Astrocyte (in vitro differentiated cells and primary cell): ENCODE measurements at regions not wholly inside any gene's neighbourhood (a gene's known extent, or its start where the extent isn't known, plus 50 kb on each side); places are given as distances from the start of the nearest gene placed in this dataset.

Experiments
- DNase-seq: peaks from one replicate; pipeline ENCODE4 v3.0.0-alpha.2; 2010; ENCODE audit warnings: low read depth
- FAIRE-seq: peaks from 2 replicates; lab custom pipeline; 2011; peaks lifted over from hg19 to GRCh38; lab: Jason Lieb, UNC
- H2AFZ ChIP-seq: 2 replicates; pipeline ENCODE4 v1.6.0; 2012; ENCODE audit warnings: low read depth, low read length, inconsistent platforms
- H3K27ac ChIP-seq: 2 replicates; pipeline ENCODE4 v1.5.1; 2011; ENCODE audit warnings: low read depth, low read length, inconsistent platforms
- H3K27me3 ChIP-seq: 2 replicates; pipeline ENCODE4 v1.6.0; 2011; ENCODE audit warnings: low read length, inconsistent platforms; ENCODE audit not compliant: insufficient read depth
- H3K36me3 ChIP-seq: 2 replicates; pipeline ENCODE4 v1.5.1; 2011; ENCODE audit warnings: low read length, inconsistent platforms; ENCODE audit not compliant: insufficient read depth
- H3K4me1 ChIP-seq: 2 replicates; pipeline ENCODE4 v1.5.1; 2011; ENCODE audit warnings: low read length, inconsistent platforms; ENCODE audit not compliant: insufficient read depth
- H3K4me2 ChIP-seq: 2 replicates; pipeline ENCODE4 v1.6.0; 2012; ENCODE audit warnings: low read length, inconsistent platforms
- H3K4me3 ChIP-seq: 2 replicates; pipeline ENCODE4 v1.5.1; 2011; ENCODE audit warnings: low read depth, mild to moderate bottlenecking, low read length, inconsistent platforms; ENCODE audit not compliant: insufficient read depth
- H3K79me2 ChIP-seq: 2 replicates; pipeline ENCODE4 v1.6.0; 2012; ENCODE audit warnings: mild to moderate bottlenecking, low read length, inconsistent platforms; ENCODE audit not compliant: insufficient read depth
- H3K9ac ChIP-seq: 2 replicates; pipeline ENCODE4 v1.6.0; 2012; ENCODE audit warnings: mild to moderate bottlenecking, low read length, inconsistent platforms
- H3K9me3 ChIP-seq: 2 replicates; pipeline ENCODE4 v1.5.1; 2012; ENCODE audit warnings: low read depth, mild to moderate bottlenecking, low read length, inconsistent platforms; ENCODE audit not compliant: insufficient read depth
- H4K20me1 ChIP-seq: 2 replicates; pipeline ENCODE4 v1.6.0; 2012; ENCODE audit warnings: low read length, inconsistent platforms; ENCODE audit not compliant: insufficient read depth
- H3K27ac Mint-ChIP-seq: one replicate; pipeline ENCODE4 v1.8.0; 2021; ENCODE audit warnings: mild to moderate bottlenecking, mixed read lengths; ENCODE audit not compliant: unreplicated experiment
- H3K27me3 Mint-ChIP-seq: one replicate; pipeline ENCODE4 v1.8.0; 2021; ENCODE audit warnings: low read depth, mixed read lengths; ENCODE audit not compliant: unreplicated experiment
- H3K36me3 Mint-ChIP-seq: one replicate; pipeline ENCODE4 v1.8.0; 2021; ENCODE audit warnings: low read depth, mixed read lengths; ENCODE audit not compliant: unreplicated experiment
- H3K4me1 Mint-ChIP-seq: one replicate; pipeline ENCODE4 v1.8.0; 2021; ENCODE audit warnings: low read depth, mixed read lengths; ENCODE audit not compliant: unreplicated experiment
- H3K4me3 Mint-ChIP-seq: one replicate; pipeline ENCODE4 v1.8.0; 2021; ENCODE audit warnings: mild to moderate bottlenecking, moderate library complexity, mixed read lengths; ENCODE audit not compliant: unreplicated experiment
- H3K9me3 Mint-ChIP-seq: one replicate; pipeline ENCODE4 v1.8.0; 2021; ENCODE audit warnings: mild to moderate bottlenecking, mixed read lengths; ENCODE audit not compliant: unreplicated experiment
- EZH2 ChIP-seq: IDR thresholded peaks from 2 replicates; pipeline ENCODE4 v1.6.1; 2012; ENCODE audit warnings: mild to moderate bottlenecking, low read length, inconsistent platforms; ENCODE audit not compliant: insufficient read depth
- TF ChIP-seq, protein P1 (sequence below): IDR thresholded peaks from 2 replicates; pipeline ENCODE4 v1.5.1; 2011; ENCODE audit warnings: low read depth, mild to moderate bottlenecking, inconsistent platforms, low read length, moderate library complexity; ENCODE audit not compliant: insufficient read depth

DNA sequence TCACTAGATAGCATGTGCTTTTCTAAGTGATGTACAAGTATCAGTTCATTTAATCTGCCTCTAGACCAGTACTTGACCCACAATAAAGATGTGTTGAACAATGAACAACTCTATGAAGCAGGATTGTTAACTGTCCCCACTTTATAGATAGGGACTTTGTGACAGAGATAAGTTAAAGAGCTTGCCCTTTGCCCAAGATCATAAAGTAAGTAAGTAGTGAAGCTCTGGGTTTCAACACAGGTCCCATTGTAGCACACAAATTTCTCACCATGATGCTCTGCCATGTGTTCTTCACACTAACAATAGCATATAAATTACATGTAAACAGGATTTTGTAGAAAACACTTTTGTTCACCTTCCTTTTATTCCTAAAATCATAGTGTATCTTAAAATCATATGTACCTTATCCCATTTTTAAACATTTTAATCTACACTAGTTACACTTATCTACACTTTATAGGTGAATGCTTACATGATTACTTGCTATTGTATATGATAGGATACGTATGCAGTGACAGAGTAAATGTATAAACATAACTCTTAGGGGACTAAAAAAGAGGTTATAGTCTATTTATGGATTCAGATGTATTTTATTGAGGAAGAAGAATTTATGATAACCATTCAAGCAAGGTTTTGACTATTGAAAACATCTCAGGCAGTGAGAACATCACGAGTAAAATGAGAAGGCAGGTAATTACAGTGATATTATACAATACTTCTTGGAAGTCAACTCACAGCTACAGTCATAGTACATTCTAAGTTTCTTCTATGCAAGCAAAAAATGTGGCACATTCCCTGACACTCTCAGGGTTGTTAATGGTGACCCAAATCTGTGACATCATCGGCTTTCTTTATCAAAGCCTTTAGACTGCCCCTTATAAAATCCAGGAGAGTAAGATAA is 2275.1 kb downstream of the PCDH7 start:
- no peak overlapping the region for H3K9ac ChIP-seq
- no peaks in the 10 kb centered on the region for H3K4me1 Mint-ChIP-seq
- no peaks in the 10 kb centered on the region for H3K79me2 ChIP-seq
- no peaks in the 10 kb centered on the region for H3K4me1 ChIP-seq
- no peak overlapping the region for H3K4me2 ChIP-seq
- no peaks in the 10 kb centered on the region for H3K9me3 ChIP-seq
- DNase-seq (no peak), FAIRE-seq (no peak)
- no peak overlapping the region for H2AFZ ChIP-seq
- H3K36me3 ChIP-seq: no peaks in the 10 kb centered on the region
- H3K27ac ChIP-seq: no peak overlapping the region
- H3K27me3 ChIP-seq: no peaks in the 10 kb centered on the region
- peaks cover 2% of the 10 kb centered on the region for H3K9me3 Mint-ChIP-seq
- no peak overlapping the region for H3K4me3 ChIP-seq
- H3K27ac Mint-ChIP-seq: no peak overlapping the region
- no peaks in the 10 kb centered on the region for H4K20me1 ChIP-seq
- H3K36me3 Mint-ChIP-seq: no peaks in the 10 kb centered on the region
- H3K27me3 Mint-ChIP-seq: no peaks in the 10 kb centered on the region
- no peak for TF ChIP-seq EZH2
- TF ChIP-seq, protein P1, sequence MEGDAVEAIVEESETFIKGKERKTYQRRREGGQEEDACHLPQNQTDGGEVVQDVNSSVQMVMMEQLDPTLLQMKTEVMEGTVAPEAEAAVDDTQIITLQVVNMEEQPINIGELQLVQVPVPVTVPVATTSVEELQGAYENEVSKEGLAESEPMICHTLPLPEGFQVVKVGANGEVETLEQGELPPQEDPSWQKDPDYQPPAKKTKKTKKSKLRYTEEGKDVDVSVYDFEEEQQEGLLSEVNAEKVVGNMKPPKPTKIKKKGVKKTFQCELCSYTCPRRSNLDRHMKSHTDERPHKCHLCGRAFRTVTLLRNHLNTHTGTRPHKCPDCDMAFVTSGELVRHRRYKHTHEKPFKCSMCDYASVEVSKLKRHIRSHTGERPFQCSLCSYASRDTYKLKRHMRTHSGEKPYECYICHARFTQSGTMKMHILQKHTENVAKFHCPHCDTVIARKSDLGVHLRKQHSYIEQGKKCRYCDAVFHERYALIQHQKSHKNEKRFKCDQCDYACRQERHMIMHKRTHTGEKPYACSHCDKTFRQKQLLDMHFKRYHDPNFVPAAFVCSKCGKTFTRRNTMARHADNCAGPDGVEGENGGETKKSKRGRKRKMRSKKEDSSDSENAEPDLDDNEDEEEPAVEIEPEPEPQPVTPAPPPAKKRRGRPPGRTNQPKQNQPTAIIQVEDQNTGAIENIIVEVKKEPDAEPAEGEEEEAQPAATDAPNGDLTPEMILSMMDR: no peak
- H3K4me3 Mint-ChIP-seq: no peak overlapping the region

DNA sequence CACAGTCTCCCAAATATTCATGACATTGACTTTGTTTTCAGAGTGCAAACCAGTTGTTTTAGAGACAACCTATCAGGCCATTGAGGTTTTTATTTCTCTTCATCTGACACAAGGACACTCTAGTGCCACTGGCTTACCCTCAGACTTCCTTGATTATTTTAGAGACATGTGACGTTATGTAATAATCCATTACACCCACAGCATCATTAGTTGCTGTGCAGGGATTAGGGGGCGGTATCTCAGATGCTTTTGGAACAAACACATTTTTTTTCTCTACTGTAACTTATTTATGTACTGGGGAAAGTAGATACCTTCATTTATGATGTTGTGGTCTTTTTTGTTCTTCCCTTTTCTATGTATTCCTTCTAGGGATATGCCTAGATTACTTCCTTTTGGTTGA is 2293.1 kb downstream of the PCDH7 start:
- H4K20me1 ChIP-seq: no peaks in the 10 kb centered on the region
- no peaks in the 10 kb centered on the region for H3K27me3 Mint-ChIP-seq
- no peak overlapping the region for H3K4me2 ChIP-seq
- no peaks in the 10 kb centered on the region for H3K4me1 Mint-ChIP-seq
- H3K36me3 Mint-ChIP-seq: no peaks in the 10 kb centered on the region
- DNase-seq: no peak
- H3K4me3 ChIP-seq: no peak overlapping the region
- H2AFZ ChIP-seq: no peak overlapping the region
- H3K27ac Mint-ChIP-seq: no peak overlapping the region
- no peak overlapping the region for H3K9ac ChIP-seq
- no peak overlapping the region for H3K27ac ChIP-seq
- TF ChIP-seq, protein P1: no peak
- no peak for TF ChIP-seq EZH2
- H3K4me3 Mint-ChIP-seq: no peak overlapping the region
- no peaks in the 10 kb centered on the region for H3K79me2 ChIP-seq
- no peak for FAIRE-seq
- no peaks in the 10 kb centered on the region for H3K36me3 ChIP-seq
- no peaks in the 10 kb centered on the region for H3K4me1 ChIP-seq
- H3K27me3 ChIP-seq: no peaks in the 10 kb centered on the region
- no peaks in the 10 kb centered on the region for H3K9me3 Mint-ChIP-seq
- H3K9me3 ChIP-seq: no peaks in the 10 kb centered on the region

DNA sequence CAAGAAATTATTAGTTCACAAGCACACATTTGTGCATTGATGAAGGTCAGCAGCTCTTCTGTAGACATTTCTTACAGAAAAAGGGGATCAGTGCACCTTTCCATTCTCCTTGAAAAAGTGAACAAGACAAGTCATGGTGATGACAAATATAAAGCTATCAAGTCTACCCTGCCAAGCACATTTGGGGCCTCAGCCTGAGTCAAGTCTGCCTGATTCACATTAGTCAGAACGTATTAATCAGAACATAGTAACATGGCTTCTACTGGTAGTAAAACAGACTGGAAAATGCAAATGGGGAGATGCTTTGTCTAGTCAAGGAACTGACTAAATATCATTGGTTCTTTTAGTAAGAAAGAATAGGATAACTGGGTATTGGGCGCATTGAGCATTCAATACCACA is 2305.1 kb downstream of the PCDH7 start:
- Histone ChIP-seq H3K36me3 (no peaks in the 10 kb centered on the region), H3K9ac (no peak overlapping the region), H3K79me2 (no peaks in the 10 kb centered on the region), H3K4me2 (no peak overlapping the region), H3K27me3 (no peaks in the 10 kb centered on the region), H4K20me1 (no peaks in the 10 kb centered on the region), H3K4me1 (no peaks in the 10 kb centered on the region), H3K4me3 (no peak overlapping the region), H2AFZ (no peak overlapping the region), H3K27ac (no peak overlapping the region), H3K9me3 (no peaks in the 10 kb centered on the region)
- H3K27ac Mint-ChIP-seq: no peak overlapping the region
- no peak overlapping the region for H3K4me3 Mint-ChIP-seq
- no peaks in the 10 kb centered on the region for H3K9me3 Mint-ChIP-seq
- H3K36me3 Mint-ChIP-seq: no peaks in the 10 kb centered on the region
- no peak for FAIRE-seq
- TF ChIP-seq EZH2: no peak
- TF ChIP-seq, protein P1: no peak
- H3K4me1 Mint-ChIP-seq: no peaks in the 10 kb centered on the region
- H3K27me3 Mint-ChIP-seq: no peaks in the 10 kb centered on the region
- no peak for DNase-seq
